OCI-LY7 (cell line): ENCODE measurements at regions not wholly inside any gene's neighbourhood (a gene's known extent, or its start where the extent isn't known, plus 50 kb on each side); places are given as distances from the start of the nearest gene placed in this dataset.

ENCODE experiments used
- BruUV-seq: library from RNA; stranded (reverse); fragments of 400-500 nt; replicated peaks from 2 replicates; lab custom pipeline; 2021; lab: Mats Ljungman, UMichigan
- CTCF ChIA-PET: fragments of 300-600 bp; sonication (Branson Sonifier 250); formaldehyde crosslinking; loops from one replicate; lab custom pipeline; 2022; ENCODE audit warnings: antibody characterized with exemption; ENCODE audit not compliant: unreplicated experiment; lab: Charles Lee
- POLR2A ChIA-PET: fragments of 300-600 bp; sonication (Branson Sonifier 250); formaldehyde crosslinking; loops from one replicate; lab custom pipeline; 2022; ENCODE audit warnings: antibody characterized with exemption; lab: Charles Lee
- DNase-seq: peaks from one replicate; pipeline ENCODE4 v3.0.0-alpha.2; 2015; ENCODE audit warnings: low spot score
- H2AFZ ChIP-seq: fragments of 200-600 bp; sonication (generic), shearing (Covaris generic); 2 replicates; pipeline ENCODE4 v1.6.1; 2014; ENCODE audit warnings: mild to moderate bottlenecking, antibody characterized with exemption, low read length, moderate library complexity
- H3K27ac ChIP-seq: fragments of 200-600 bp; sonication (generic); 2 replicates; pipeline ENCODE4 v1.5.1; 2014; ENCODE audit warnings: mixed run types, low read depth, mild to moderate bottlenecking, moderate library complexity, low read length, inconsistent platforms; ENCODE audit not compliant: poor library complexity, severe bottlenecking
- H3K36me3 ChIP-seq: fragments of 200-600 bp; sonication (generic); 2 replicates; pipeline ENCODE4 v1.6.1; 2014; ENCODE audit warnings: mild to moderate bottlenecking, antibody characterized with exemption, low read length, moderate library complexity, mixed read lengths; ENCODE audit not compliant: insufficient read depth
- H3K4me1 ChIP-seq: fragments of 200-600 bp; sonication (generic); 2 replicates; pipeline ENCODE4 v1.5.1; 2014; ENCODE audit warnings: mild to moderate bottlenecking, low read length; ENCODE audit not compliant: insufficient read depth, poor library complexity, severe bottlenecking
- H3K4me2 ChIP-seq: fragments of 200-600 bp; sonication (generic); 2 replicates; pipeline ENCODE4 v1.6.1; 2014; ENCODE audit warnings: mild to moderate bottlenecking, low read length
- H3K4me3 ChIP-seq: fragments of 200-600 bp; sonication (generic); 2 replicates; pipeline ENCODE4 v1.5.1; 2014; ENCODE audit warnings: mild to moderate bottlenecking, low read depth, low read length; ENCODE audit not compliant: poor library complexity, severe bottlenecking
- H3K79me2 ChIP-seq: fragments of 200-600 bp; sonication (generic); 2 replicates; pipeline ENCODE4 v1.6.1; 2016; ENCODE audit warnings: low read depth, mild to moderate bottlenecking, low read length, moderate library complexity, mixed read lengths; ENCODE audit not compliant: insufficient read depth
- H3K9me2 ChIP-seq: fragments of 200-600 bp; sonication (generic); 2 replicates; pipeline ENCODE4 v1.6.1; 2016; ENCODE audit warnings: mild to moderate bottlenecking, low read length, mixed read lengths; ENCODE audit not compliant: insufficient read depth
- H3K9me3 ChIP-seq: fragments of 200-600 bp; sonication (generic); 2 replicates; pipeline ENCODE4 v1.6.1; 2014; ENCODE audit warnings: mild to moderate bottlenecking, mixed run types, low read length, mixed read lengths
- H4K20me1 ChIP-seq: fragments of 200-600 bp; sonication (generic); 2 replicates; pipeline ENCODE4 v1.6.1; 2014; ENCODE audit warnings: mild to moderate bottlenecking, antibody characterized with exemption, low read length, moderate library complexity, mixed read lengths; ENCODE audit not compliant: insufficient read depth
- EZH2phosphoT487 ChIP-seq: fragments of 200-600 bp; sonication (generic); IDR thresholded peaks from 2 replicates; pipeline ENCODE4 v1.6.1; 2018; ENCODE audit warnings: low read depth, borderline replicate concordance, mild to moderate bottlenecking, mixed run types, antibody characterized with exemption, low read length, moderate library complexity, mixed read lengths
- intact Hi-C: fragments of 100-400 bp; cut with micrococcal nuclease; formaldehyde crosslinking; loops from one replicate; pipeline ENCODE4 v1.10.0; 2022; ENCODE audit not compliant: unreplicated experiment
- TF ChIP-seq, protein P1 (sequence below): fragments of 200-600 bp; sonication (generic); conservative IDR thresholded peaks from 2 replicates; pipeline ENCODE4 v1.5.1; 2014; ENCODE audit warnings: mild to moderate bottlenecking, antibody characterized with exemption, low read length, moderate library complexity, mixed read lengths

DNA sequence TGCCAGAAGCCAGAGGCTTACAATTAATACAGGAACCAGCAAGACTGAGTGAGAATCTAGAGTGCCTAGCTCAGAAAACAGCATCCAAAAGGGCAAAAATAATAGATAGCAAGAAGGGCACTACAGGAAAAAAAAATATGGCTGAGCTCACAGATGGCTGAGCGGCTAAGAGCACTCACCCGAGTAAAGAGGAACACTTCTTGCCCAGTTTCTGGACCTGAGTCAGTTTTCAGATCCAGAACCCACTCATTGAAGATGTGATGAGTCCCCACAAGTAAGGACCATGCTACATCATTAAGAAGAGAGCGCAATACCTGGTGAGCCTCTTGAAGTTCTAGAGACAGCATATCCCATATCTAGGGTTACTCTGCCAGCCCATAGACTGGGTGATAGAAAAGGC is 65.5 kb upstream of the MAP3K1 start:
- intact Hi-C loops = no loop called here
- ChIA-PET CTCF (no interaction called here), POLR2A (interaction anchor here (0.6 to 1.9 kb wide), 3 partner anchors 10 to 314 kb away, joined by 3 to 8 read pairs (median 3); no protein-coding TSS in a partner anchor)
- no TSS peak for BruUV-seq
- Histone ChIP-seq H3K79me2 (no peaks in the 10 kb centered on the region), H4K20me1 (no peaks in the 10 kb centered on the region), H3K4me3 (no peak overlapping the region), H3K9me3 (peaks cover 14% of the 10 kb centered on the region; the same call in 1 of the 2 replicates), H3K36me3 (peaks cover 3% of the 10 kb centered on the region; the same call in 1 of the 2 replicates), H2AFZ (no peak overlapping the region), H3K4me1 (peaks cover 27% of the 10 kb centered on the region), H3K27ac (no peak overlapping the region), H3K4me2 (no peak overlapping the region), H3K9me2 (no peaks in the 10 kb centered on the region)
- no peak for DNase-seq
- TF ChIP-seq, protein P1, sequence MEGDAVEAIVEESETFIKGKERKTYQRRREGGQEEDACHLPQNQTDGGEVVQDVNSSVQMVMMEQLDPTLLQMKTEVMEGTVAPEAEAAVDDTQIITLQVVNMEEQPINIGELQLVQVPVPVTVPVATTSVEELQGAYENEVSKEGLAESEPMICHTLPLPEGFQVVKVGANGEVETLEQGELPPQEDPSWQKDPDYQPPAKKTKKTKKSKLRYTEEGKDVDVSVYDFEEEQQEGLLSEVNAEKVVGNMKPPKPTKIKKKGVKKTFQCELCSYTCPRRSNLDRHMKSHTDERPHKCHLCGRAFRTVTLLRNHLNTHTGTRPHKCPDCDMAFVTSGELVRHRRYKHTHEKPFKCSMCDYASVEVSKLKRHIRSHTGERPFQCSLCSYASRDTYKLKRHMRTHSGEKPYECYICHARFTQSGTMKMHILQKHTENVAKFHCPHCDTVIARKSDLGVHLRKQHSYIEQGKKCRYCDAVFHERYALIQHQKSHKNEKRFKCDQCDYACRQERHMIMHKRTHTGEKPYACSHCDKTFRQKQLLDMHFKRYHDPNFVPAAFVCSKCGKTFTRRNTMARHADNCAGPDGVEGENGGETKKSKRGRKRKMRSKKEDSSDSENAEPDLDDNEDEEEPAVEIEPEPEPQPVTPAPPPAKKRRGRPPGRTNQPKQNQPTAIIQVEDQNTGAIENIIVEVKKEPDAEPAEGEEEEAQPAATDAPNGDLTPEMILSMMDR = no peak
- TF ChIP-seq EZH2phosphoT487 = no peak

DNA sequence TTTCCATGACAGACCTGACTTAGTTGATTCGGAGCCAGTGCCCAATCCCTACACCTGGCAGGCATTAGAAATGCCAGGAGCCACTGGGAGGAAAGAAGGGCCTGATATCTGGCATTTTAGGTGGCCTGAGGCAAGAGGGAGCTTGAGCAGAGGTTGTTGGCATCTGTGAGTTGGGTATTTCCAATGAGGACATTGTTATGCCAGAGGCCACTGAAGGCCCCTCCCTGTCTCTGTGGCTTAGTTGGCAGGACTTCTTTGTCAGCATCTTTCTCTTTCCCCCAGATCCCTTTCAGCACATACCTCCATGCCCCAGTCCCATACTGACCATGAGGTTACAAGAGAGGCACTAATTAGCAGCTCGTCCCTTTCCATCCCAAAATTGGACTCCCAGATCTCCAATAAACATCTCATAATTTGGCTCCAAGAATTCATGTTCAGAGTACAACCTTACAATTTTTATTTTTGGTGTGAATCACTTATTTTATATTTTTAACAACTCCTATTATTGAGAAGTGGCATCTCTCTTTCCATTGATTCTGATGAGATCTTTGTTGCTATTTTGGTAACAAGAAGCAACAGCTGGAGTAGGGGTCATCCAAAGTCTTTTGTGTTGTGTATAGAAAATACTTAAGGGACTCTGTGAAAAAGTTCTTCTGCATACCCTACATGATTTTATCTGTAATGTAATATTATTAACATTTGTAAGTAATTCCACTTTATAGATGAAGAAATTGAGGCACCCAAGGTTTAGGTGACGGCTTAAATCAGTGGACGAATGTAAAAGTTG is 68.6 kb upstream of the MAP3K1 start:
- Histone ChIP-seq H3K79me2 (no peaks in the 10 kb centered on the region), H3K36me3 (no peaks in the 10 kb centered on the region; the same call in 1 of the 2 replicates), H3K27ac (peak overlapping the region; percentile 54), H4K20me1 (no peaks in the 10 kb centered on the region), H3K9me2 (no peaks in the 10 kb centered on the region), H3K4me2 (peak overlapping the region; percentile 56; the same call in 1 of the 2 replicates), H2AFZ (peak overlapping the region; percentile 93; the same call in 1 of the 2 replicates), H3K4me1 (peaks cover 25% of the 10 kb centered on the region), H3K4me3 (peak overlapping the region; percentile 35), H3K9me3 (peaks cover 3% of the 10 kb centered on the region; the same call in 1 of the 2 replicates)
- intact Hi-C loops = no loop called here
- POLR2A ChIA-PET = interaction anchor here (0.5 to 3.0 kb wide), 8 partner anchors 8 to 87 kb away, joined by 3 to 9 read pairs (median 3); no protein-coding TSS in a partner anchor
- TF ChIP-seq EZH2phosphoT487 = no peak
- TF ChIP-seq, protein P1 = no peak
- CTCF ChIA-PET = no interaction called here
- DNase-seq = no peak
- no TSS peak for BruUV-seq
